ENCODE measurements at regions not wholly inside any gene's neighbourhood (a gene's known extent, or its start where the extent isn't known, plus 50 kb on each side); places are given as distances from the start of the nearest gene placed in this dataset.

- TF ChIP-seq, protein P1, sequence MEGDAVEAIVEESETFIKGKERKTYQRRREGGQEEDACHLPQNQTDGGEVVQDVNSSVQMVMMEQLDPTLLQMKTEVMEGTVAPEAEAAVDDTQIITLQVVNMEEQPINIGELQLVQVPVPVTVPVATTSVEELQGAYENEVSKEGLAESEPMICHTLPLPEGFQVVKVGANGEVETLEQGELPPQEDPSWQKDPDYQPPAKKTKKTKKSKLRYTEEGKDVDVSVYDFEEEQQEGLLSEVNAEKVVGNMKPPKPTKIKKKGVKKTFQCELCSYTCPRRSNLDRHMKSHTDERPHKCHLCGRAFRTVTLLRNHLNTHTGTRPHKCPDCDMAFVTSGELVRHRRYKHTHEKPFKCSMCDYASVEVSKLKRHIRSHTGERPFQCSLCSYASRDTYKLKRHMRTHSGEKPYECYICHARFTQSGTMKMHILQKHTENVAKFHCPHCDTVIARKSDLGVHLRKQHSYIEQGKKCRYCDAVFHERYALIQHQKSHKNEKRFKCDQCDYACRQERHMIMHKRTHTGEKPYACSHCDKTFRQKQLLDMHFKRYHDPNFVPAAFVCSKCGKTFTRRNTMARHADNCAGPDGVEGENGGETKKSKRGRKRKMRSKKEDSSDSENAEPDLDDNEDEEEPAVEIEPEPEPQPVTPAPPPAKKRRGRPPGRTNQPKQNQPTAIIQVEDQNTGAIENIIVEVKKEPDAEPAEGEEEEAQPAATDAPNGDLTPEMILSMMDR (IDR thresholded peaks at IDR 0.05), result no peak
- TF ChIP-seq EZH2 (IDR thresholded peaks at IDR 0.05), result no peak
Measured at GRCh38 chr6:22830463-22830862, 261.1 kb downstream of the HDGFL1 start.

Data from neural progenitor cell (in vitro differentiated cells).